ENCODE measurements at regions not wholly inside any gene's neighbourhood (a gene's known extent, or its start where the extent isn't known, plus 50 kb on each side); places are given as distances from the start of the nearest gene placed in this dataset.

- intact Hi-C loops (cut with micrococcal nuclease): no loop called here
- TF ChIP-seq POLR2A (IDR thresholded peaks at IDR 0.05; ENCODE audit: low read depth, low read length) (no peak), CTCF (IDR thresholded peaks at IDR 0.05; ENCODE audit: extremely low read depth in 1 of 2, insufficient read depth in 1 of 2, low read depth in 1 of 2, low read length in 2 of 2) (no peak), FOS (IDR thresholded peaks at IDR 0.05; ENCODE audit: borderline replicate concordance, insufficient read depth, low read length) (no peak), POLR2AphosphoS5 (IDR thresholded peaks at IDR 0.05; ENCODE audit: insufficient read depth, low read depth, low read length) (no peak), GATA2 (IDR thresholded peaks at IDR 0.05; ENCODE audit: insufficient read depth, insufficient read length, low read depth, low read length) (no peak), EZH2 (IDR thresholded peaks at IDR 0.05; ENCODE audit: borderline replicate concordance, low read depth, low read length, severe bottlenecking) (no peak), MYC (IDR thresholded peaks at IDR 0.05; ENCODE audit: low read depth, low read length) (no peak), JUN (IDR thresholded peaks at IDR 0.05; ENCODE audit: borderline replicate concordance, insufficient read depth, insufficient read length, low read depth) (no peak)
- TF ChIP-seq, protein P1, sequence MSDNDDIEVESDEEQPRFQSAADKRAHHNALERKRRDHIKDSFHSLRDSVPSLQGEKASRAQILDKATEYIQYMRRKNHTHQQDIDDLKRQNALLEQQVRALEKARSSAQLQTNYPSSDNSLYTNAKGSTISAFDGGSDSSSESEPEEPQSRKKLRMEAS (IDR thresholded peaks at IDR 0.05; ENCODE audit: insufficient read depth, insufficient read length): no peak
- BruUV-seq (replicated peaks): no TSS peak
These were observed 317.8 kb upstream of the NCAM1 start for GRCh38 chr11:112643416-112643815.

More at GRCh38 chr11:112643416-112643815, 317.8 kb upstream of the NCAM1 start:
- H3K9ac ChIP-seq (replicated peaks; ENCODE audit: extremely low read depth, insufficient read depth, low read length): no peak overlapping the region
- H3K27ac ChIP-seq (ENCODE audit: insufficient read depth, low read depth, low read length): no peak overlapping the region
- no peak overlapping the region for H3K4me3 ChIP-seq (replicated peaks in 1 of 3; ENCODE audit: insufficient read depth in 1 of 3, low read depth in 1 of 3, low read length in 3 of 3)
- no peaks in the 10 kb centered on the region for H4K20me1 ChIP-seq (replicated peaks; ENCODE audit: control insufficient read depth, extremely low read depth, insufficient read depth, low read length)
- ChIA-PET CTCF (no interaction called here), POLR2A (no interaction called here)
- dilution Hi-C loops (cut with MboI; ENCODE audit: extremely low pct_ligation_motif_present, low sequenced_read_pairs): no loop called here
- FAIRE-seq (no peak), DNase-seq (ENCODE audit: low read depth, low spot score) (no peak)
- H3K9me1 ChIP-seq (replicated peaks; ENCODE audit: control insufficient read depth, extremely low read depth, insufficient read depth, low read length): no peaks in the 10 kb centered on the region
- no peak overlapping the region for H3K4me2 ChIP-seq (ENCODE audit: insufficient read depth, low read length)
- H3K9me3 ChIP-seq (replicated peaks; ENCODE audit: control insufficient read depth, insufficient read depth, low read length): no peaks in the 10 kb centered on the region
- H3K27me3 ChIP-seq (ENCODE audit: control insufficient read depth in 2 of 2, insufficient read depth in 2 of 2, low read length in 2 of 2): no peaks in the 10 kb centered on the region
- H2AFZ ChIP-seq (ENCODE audit: low read depth, low read length): no peak overlapping the region
- no peaks in the 10 kb centered on the region for H3K4me1 ChIP-seq (ENCODE audit: control insufficient read depth, extremely low read depth, insufficient read depth, low read length)
- H3K79me2 ChIP-seq (ENCODE audit: control insufficient read depth, insufficient read depth, low read length): no peaks in the 10 kb centered on the region
- no peaks in the 10 kb centered on the region for H3K36me3 ChIP-seq (ENCODE audit: control insufficient read depth in 2 of 2, extremely low read depth in 1 of 2, insufficient read depth in 2 of 2, low read length in 2 of 2)
